ENCODE measurements at regions not wholly inside any gene's neighbourhood (a gene's known extent, or its start where the extent isn't known, plus 50 kb on each side); places are given as distances from the start of the nearest gene placed in this dataset.
"Not testable (repeated sequence)": the region's sequence is repeated elsewhere in the genome, so short reads cannot be mapped to it uniquely, and the experiment has no call there.

DNA sequence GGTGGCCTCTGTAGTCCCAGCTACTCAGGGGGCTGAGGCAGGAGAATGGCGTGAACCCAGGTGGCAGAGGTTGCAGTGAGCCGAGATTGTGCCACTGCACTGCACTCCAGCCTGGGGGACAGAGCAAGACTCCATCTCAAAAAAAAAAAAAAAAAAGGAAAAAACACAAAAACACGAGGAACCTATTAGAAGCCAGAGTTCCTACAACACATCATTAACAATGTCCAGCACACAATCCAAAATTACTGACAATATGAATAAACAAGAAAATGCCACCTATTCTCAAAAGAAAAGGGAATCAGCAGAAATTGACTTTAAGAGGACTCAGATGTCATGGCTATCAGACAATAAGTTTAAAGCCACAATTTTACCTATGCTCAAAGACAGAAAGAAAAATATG is 57.3 kb upstream of the HS3ST3A1 start:
- DNase-seq = not testable (repeated sequence)

DNA sequence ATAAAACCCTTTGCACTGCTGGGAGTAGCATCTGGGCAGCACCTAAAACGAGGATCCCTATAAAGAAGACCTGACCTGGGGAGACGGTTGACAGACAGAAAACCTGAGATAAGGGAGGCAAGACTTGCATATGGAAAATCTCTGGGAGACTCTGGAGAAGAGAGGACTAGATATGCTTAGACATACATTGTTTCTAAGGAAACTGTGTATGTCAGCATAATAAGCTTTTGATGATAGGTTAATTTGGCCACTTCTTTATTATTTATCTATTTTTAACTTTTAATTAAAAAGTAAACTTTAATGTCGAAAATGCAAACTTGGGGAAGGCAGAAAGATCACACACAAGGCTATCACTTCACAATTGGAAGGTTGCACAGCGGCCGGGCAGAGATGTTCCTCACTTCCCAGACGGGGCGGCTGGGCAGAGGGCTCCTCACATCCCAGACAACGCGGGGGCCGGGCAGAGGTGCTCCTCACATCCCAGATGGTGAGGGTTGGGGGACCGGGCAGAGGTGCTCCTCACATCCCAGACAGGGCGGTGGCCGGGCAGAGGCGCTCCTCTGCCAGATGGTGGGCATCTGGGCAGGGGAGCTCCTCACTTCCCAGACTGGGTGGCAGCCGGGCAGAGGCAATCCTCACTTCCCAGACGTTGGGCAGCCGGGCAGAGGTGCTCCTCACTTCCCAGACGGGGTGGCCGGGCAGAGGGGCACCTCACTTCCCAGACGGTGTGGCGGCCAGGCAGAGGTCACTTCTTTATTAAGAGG is 64.3 kb upstream of the HS3ST3A1 start:
- no peak for DNase-seq

- DNase-seq = no peak
Observed at GRCh38 chr17:13671341-13671740, 69.6 kb upstream of the HS3ST3A1 start.

DNA sequence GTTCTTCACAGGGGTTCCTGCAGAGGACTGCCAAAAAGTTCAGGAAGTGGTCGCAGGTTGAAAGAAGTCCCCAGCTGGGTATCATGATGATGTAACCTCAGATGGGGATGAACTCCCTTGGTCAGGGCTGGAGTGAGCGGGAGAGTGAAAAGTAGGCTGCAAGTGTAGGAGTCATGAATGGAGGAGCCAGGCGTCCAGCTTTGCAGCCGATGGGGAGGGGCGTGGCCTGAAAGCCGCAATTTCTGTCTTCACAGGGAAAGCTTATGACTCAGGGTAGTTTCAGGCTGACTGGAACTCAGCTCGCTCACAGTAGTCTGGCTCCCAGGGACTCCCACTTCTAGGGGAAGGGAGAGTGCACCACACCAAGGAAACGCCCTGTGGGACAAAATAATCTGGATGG is 70.0 kb upstream of the HS3ST3A1 start:
- DNase-seq = peak in 1 of 5 donors; percentile 41

DNA sequence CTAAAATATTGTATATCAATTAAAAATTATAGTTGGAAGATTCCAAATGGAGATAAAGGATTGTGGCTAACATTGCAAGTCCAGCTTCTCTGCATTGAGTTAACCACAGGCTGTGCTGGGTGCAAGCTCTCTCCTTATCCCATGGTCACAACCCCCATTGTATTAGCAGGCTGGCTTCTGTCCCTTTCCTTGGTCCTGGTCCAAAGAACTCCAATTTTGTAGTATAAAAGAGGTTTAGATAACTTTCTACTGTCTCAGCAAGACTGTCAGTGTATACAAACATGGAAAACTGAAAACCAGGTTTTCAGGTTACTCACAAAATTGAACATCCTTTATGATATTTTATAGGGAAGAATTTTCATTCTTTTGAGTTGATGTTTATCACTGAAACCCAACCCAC is 76.6 kb upstream of the HS3ST3A1 start:
- no peak for DNase-seq

DNA sequence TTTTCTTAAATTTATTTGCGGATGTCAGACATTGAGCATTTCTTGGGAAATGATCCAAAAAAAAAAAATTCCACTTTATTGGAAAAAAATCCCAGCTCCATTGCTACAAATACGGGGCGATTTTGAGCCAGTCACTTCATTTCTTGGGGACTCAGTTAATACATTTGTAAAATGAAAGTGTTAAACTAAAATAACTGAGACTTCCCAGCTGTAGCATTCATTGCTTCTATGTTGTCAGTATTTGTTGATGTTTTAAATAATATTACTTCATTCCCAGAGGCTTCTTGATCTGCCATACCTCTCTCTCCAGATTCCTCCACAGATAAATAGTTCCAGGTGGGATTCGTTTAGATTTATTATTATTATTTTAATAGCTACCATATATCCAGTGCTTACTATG is 77.1 kb upstream of the HS3ST3A1 start:
- no peak for DNase-seq

DNA sequence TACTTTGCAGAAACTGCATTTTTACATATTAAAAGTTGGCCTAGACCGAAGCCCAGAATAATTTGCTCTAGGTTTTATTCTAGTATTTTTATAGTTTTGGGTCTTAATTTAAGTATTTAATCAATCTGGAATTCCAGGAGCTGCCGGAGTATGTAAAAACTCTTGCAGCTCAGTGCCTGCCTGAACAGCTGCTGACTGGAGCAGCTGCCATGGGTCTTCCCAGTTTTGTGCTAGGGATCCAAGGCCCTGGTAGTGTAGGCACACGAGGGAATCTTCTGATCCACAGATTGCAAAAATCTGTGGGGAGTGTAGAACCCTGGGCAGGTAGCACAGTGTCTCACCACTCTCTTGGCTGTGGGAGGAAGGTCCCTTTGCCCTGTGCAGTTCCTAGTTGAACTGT is 87.0 kb upstream of the HS3ST3A1 start:
- DNase-seq = no peak

- no peak for DNase-seq
Observed at GRCh38 chr17:13690806-13691205, 89.1 kb upstream of the HS3ST3A1 start.

DNA sequence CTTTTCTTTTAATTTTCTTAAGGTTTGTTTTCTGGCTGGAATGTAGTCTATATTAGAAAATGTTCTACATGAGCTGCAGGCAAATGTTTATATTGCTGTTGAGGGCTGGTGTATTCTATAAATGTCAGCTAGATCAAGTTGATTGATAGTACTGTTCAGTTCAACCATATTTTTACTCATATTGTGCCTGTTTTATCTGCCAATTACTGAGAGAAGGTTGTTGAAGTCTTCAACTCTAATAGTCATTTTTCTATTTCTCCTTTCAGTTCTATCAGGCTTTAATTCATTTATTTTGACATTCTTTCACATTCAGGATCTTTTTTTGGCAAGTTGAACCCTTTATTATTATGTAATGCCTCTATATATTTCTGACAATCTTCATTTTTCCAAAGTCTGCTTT is 93.2 kb upstream of the HS3ST3A1 start:
- no peak for DNase-seq

DNA sequence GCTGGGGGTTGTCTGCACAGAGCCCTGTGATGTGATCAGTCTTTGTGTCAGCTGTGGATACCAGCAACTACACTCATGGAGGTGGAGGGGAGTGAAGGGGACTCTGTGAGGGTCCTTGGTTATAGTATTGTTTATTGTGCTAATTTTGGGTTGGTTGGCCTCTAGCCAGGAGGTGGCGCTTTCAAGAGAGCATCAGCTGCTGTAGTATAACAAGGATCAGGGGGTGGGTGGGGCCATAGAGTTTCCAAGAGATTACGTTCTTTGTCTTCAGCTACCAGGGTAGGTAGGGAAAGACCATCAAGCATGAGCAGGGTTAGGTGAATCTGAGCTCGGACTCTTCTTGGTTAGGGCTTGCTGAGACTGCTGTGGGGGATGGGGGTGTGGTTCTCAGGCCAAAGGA is 97.1 kb upstream of the HS3ST3A1 start:
- DNase-seq = peak in 1 of 5 donors; percentile 6

DNA sequence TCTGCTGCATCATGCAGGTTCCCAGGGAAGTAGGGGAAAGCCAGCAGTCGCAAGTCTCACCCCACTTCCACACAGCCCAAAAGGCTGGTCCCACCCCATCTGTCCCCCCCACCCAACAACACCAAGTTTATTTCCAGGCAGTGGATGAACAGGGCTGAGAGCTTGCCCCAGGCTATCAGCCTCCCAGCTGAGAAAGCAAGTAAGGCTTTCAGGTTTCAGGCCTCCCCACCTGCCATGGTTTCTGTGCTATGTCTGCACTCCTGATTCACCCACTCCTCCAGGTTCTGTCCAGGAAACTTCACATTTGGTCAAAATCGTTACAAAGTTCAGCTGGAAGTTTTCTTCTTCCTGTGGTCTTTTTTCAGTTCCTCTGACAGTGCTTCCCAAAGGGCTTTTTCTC is 97.5 kb upstream of the HS3ST3A1 start:
- no peak for DNase-seq

- no peak for DNase-seq
Observed at GRCh38 chr17:13702266-13702665, 100.5 kb upstream of the HS3ST3A1 start.

GRCh38 chr17:13704333-13704732 is 102.6 kb upstream of the HS3ST3A1 start:
- DNase-seq = no peak

DNA sequence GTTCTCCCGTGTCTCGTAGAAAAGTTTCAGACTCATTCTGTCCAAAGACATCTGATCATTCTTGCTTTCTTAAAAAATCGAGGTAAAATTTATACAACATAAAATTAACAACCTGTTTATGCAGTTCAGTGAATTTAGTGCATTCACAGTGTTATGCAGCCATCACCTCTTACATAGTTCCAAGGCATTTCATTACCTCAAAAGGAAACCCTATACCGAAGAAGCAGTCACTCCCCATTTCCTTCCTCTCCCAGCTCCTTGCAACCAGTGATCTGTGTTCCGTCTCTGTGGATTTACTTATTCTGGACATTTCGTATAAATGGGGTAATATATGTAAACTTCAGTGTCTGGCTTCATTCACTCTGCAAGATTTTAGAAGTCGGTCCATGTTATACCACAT is 103.5 kb upstream of the HS3ST3A1 start:
- no peak for DNase-seq

- no peak for DNase-seq
Observed at GRCh38 chr17:13721705-13722104, 120.0 kb upstream of the HS3ST3A1 start.

GRCh38 chr17:13725288-13725990 is 123.7 kb upstream of the HS3ST3A1 start:
- DNase-seq = no peak

GRCh38 chr17:13727441-13728171 is 125.9 kb upstream of the HS3ST3A1 start:
- DNase-seq = no peak

DNA sequence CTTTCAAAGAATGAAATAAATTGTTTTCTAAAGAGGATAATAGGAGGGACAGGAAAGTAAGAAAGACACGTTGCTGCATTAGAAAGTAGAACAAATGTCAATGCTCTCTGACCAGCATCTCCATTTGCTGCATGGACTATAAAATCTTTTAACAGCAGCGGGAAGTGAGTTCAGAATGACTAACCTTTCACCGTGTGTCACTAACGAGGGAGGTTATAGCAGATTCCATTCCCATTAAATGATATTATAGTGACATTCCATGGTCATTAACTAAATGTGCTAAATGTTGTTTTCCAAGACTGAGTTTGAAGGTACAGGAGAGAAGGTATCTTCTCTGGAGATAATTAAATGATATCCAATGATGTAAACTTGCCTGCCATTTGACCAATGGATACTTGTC is 127.1 kb upstream of the HS3ST3A1 start:
- no peak for DNase-seq

DNA sequence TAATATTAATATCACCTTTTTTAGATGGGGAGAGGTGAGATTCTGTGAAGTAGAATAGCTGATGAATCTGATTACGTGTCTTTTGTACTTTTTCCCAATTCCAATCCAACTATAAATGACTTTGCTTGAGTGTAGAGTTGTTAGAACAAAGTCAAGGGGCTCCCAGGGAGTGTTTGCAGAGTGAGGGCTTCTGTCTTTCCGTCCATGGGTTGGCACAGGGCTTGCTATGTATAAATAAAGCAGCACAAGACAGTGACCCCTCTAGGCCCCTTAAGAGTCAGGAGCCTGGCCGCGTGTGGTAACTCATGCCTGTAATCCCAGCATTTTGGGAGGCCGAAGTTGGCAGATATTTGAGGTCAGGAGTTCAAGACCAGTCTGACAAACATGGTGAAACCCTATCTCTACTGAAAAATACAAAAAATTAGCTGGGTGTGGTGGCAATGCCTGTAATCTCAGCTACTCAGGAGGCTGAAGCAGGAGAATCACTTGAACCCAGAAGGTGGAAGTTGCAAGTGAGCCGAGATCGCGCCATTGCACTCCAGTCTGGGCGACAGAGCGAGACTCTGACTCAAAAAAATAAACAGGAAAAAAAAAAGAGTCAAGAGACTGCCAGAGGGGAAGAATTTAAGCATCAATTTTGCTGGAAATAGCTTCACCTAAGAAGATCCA is 127.9 kb upstream of the HS3ST3A1 start:
- DNase-seq = no peak

- DNase-seq = no peak
Observed at GRCh38 chr17:13734880-13735279, 133.2 kb upstream of the HS3ST3A1 start.

DNA sequence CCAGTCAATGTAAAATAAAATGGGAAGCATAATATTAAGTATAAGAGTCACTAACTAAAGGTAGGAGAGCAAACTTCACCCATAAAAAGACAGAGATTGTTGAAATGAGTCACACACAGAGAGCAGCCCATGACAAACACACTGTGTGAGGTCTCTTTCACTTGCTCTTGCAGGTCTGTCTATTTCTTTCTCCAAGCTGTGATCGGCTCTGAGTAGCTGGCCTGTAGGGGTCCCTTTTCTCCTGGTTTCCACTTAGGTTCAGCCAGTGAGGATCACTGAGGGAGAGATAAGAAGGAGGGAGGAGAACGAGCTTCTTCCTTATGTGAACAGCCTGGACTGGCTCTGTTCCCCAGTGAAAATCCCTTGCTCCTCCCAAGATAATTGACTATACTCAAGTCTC is 133.7 kb upstream of the HS3ST3A1 start:
- no peak for DNase-seq

DNA sequence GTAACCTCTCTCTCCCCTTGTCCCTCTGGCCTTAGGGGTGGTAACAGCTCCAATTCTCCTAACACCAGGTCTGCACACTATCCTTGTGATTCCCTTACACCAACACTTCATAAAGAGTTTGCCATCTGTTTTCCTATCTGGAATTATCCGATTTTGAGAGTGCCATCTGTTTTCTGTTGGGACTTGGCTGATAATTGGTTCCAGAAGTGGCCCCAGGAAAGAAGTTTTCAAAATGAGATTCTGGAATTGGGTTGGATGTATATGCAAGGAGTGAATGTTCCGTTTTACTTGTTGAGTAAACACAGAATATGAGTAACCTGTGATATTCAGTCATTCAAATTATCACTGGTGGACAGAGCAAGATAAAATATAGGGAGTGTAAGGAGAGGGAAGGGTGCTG is 134.1 kb upstream of the HS3ST3A1 start:
- DNase-seq = no peak

- DNase-seq = no peak
Observed at GRCh38 chr17:13736916-13737315, 135.2 kb upstream of the HS3ST3A1 start.

Measured in T-helper 1 cell (primary cell).